GM23338 (cell line): ENCODE measurements at regions not wholly inside any gene's neighbourhood (a gene's known extent, or its start where the extent isn't known, plus 50 kb on each side); places are given as distances from the start of the nearest gene placed in this dataset.

Experiments used
- ATAC-seq: fragments of 200-7000 bp; cut with Tn5 transposase; 3 replicates; pipeline ENCODE4 v1.9.1; 2020
- DNase-seq: peaks from one replicate; pipeline ENCODE4 v3.0.0-alpha.2; 2015; ENCODE audit warnings: low spot score
- H2AFZ ChIP-seq: fragments of 200-600 bp; sonication (generic); 2 replicates; pipeline ENCODE4 v1.8.0; 2016; ENCODE audit warnings: antibody characterized with exemption, mild to moderate bottlenecking, moderate library complexity
- H3F3A ChIP-seq: fragments of 200-600 bp; sonication (generic); replicated peaks from 2 replicates; pipeline ENCODE4 v1.8.0; 2017; ENCODE audit warnings: antibody characterized with exemption, mixed run types, low read depth
- H3K27ac ChIP-seq: fragments of 200-600 bp; sonication (generic); 2 replicates; pipeline ENCODE4 v1.6.1; 2016; ENCODE audit warnings: low read depth
- H3K27me3 ChIP-seq: fragments of 200-600 bp; sonication (generic); 2 replicates; pipeline ENCODE4 v1.8.0; 2016; ENCODE audit warnings: mild to moderate bottlenecking, mixed run types, moderate library complexity; ENCODE audit not compliant: insufficient read depth
- H3K36me3 ChIP-seq: fragments of 200-600 bp; sonication (generic); 2 replicates; pipeline ENCODE4 v1.8.0; 2016; ENCODE audit warnings: mild to moderate bottlenecking; ENCODE audit not compliant: insufficient read depth
- H3K4me1 ChIP-seq: fragments of 200-600 bp; sonication (generic); 2 replicates; pipeline ENCODE4 v1.8.0; 2016; ENCODE audit warnings: mild to moderate bottlenecking, moderate library complexity; ENCODE audit not compliant: insufficient read depth
- H3K4me2 ChIP-seq: fragments of 200-600 bp; sonication (generic); 2 replicates; pipeline ENCODE4 v1.7.1; 2017; ENCODE audit warnings: mixed run types
- H3K4me3 ChIP-seq: fragments of 200-600 bp; sonication (generic); 2 replicates; pipeline ENCODE4 v1.6.1; 2016; ENCODE audit warnings: mixed run types
- H3K79me2 ChIP-seq: fragments of 200-600 bp; sonication (generic); replicated peaks from 2 replicates; pipeline ENCODE4 v1.8.0; 2017; ENCODE audit warnings: mild to moderate bottlenecking; ENCODE audit not compliant: insufficient read depth
- H3K9me2 ChIP-seq: fragments of 200-600 bp; sonication (generic); 2 replicates; pipeline ENCODE4 v1.8.0; 2017; ENCODE audit not compliant: insufficient read depth
- H4K20me1 ChIP-seq: fragments of 200-600 bp; sonication (generic); replicated peaks from 2 replicates; pipeline ENCODE4 v1.8.0; 2017; ENCODE audit warnings: mild to moderate bottlenecking; ENCODE audit not compliant: insufficient read depth
- H3K27ac Mint-ChIP-seq: 2 replicates; pipeline ENCODE4 v1.8.0; 2020; ENCODE audit warnings: inconsistent platforms, mild to moderate bottlenecking, moderate library complexity, mixed read lengths
- H3K27me3 Mint-ChIP-seq: 3 replicates; pipeline ENCODE4 v1.8.0; 2022; ENCODE audit warnings: low read depth, mild to moderate bottlenecking, moderate library complexity, mixed read lengths, inconsistent platforms; ENCODE audit not compliant: insufficient read depth, poor library complexity
- H3K36me3 Mint-ChIP-seq: 3 replicates; pipeline ENCODE4 v1.8.0; 2021; ENCODE audit warnings: low read depth, mild to moderate bottlenecking, inconsistent platforms, moderate library complexity, mixed read lengths
- H3K4me1 Mint-ChIP-seq: 3 replicates; pipeline ENCODE4 v1.8.0; 2020; ENCODE audit warnings: mild to moderate bottlenecking, inconsistent platforms, mixed read lengths
- H3K4me3 Mint-ChIP-seq: 3 replicates; pipeline ENCODE4 v1.8.0; 2021; ENCODE audit warnings: moderate library complexity, mild to moderate bottlenecking, inconsistent platforms, mixed read lengths
- H3K9me3 Mint-ChIP-seq: 3 replicates; pipeline ENCODE4 v1.8.0; 2020; ENCODE audit warnings: moderate library complexity, mild to moderate bottlenecking, inconsistent platforms, mixed read lengths
- ETS1 ChIP-seq: IDR thresholded peaks from 2 replicates; pipeline ENCODE4 v1.6.1; 2016; ENCODE audit warnings: antibody characterized with exemption
- JUNB ChIP-seq: IDR thresholded peaks from one replicate; pipeline ENCODE4 v1.6.1; 2016; ENCODE audit warnings: antibody characterized with exemption; ENCODE audit not compliant: unreplicated experiment
- STAT1 ChIP-seq: IDR thresholded peaks from one replicate; pipeline ENCODE4 v1.6.1; 2016; ENCODE audit warnings: antibody characterized with exemption; ENCODE audit not compliant: unreplicated experiment
- ZNF331 ChIP-seq: fragments of 250-450 bp; sonication (Bioruptor Pico); IDR thresholded peaks from 2 replicates; pipeline ENCODE4 v1.5.0; 2020; ENCODE audit warnings: low read depth, mild to moderate bottlenecking, moderate library complexity
- TF ChIP-seq, protein P1 (sequence below), 2 experiments: fragments of 200-600 bp in 1 of 2; sonication (generic) in 1 of 2; conservative IDR thresholded peaks; 2 replicates each; pipeline versions ENCODE4 v1.5.1 to v1.6.1; 2016 to 2017; ENCODE audit warnings: antibody characterized with exemption in 2 of 2, low read depth in 2 of 2, mild to moderate bottlenecking in 2 of 2, moderate library complexity in 1 of 2

DNA sequence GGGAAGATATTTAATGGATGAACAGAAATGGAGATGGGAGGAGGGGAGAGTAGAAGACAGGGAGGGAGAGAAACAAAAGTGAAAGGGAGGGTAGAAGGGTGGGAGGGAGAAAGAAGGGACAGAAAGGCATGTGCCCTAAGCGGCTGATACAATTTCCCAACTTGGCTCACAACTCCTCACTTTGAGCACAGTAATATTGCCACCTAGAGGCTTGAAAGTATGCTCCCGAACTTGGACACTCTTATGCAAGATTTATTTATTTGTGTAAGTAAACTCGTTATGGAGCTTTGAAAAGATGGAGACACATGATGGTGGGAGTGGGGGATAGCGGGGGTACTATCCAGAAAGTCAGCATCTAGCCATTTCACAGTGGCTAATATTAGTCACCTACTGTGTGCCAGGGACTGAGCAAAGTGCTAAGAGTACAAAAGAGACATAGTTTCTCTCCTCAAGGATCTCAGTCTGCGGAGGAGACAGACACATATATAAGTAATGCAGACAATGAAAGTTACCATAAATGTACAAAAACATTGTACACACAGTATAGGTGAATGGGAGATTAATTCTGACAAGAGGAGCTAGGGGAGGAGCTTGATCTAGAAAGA is 189.7 kb downstream of the SEC16B start:
- peak; percentile 82 for ATAC-seq
- Histone ChIP-seq H3K4me3 (no peak overlapping the region), H3K4me1 (peaks cover 20% of the 10 kb centered on the region), H3F3A (no peaks in the 10 kb centered on the region), H3K27ac (no peak overlapping the region), H2AFZ (no peak overlapping the region), H3K27me3 (no peaks in the 10 kb centered on the region), H3K4me2 (0 out of 2 replicates have a peak overlapping the region, but pooled peaks have one; percentile 17), H3K9me2 (0 out of 2 replicates have a peak, but pooled peaks cover 12% of the 10 kb centered on the region), H3K79me2 (no peaks in the 10 kb centered on the region), H3K36me3 (no peaks in the 10 kb centered on the region), H4K20me1 (no peaks in the 10 kb centered on the region)
- peaks cover 4% of the 10 kb centered on the region; the same call in 2 of the 3 replicates for H3K9me3 Mint-ChIP-seq
- DNase-seq, result peak; percentile 71
- H3K4me3 Mint-ChIP-seq, result no peak overlapping the region
- H3K4me1 Mint-ChIP-seq, result peaks cover 25% of the 10 kb centered on the region
- H3K27me3 Mint-ChIP-seq, result peaks cover 1% of the 10 kb centered on the region
- H3K27ac Mint-ChIP-seq, result no peak overlapping the region
- no peak for TF ChIP-seq JUNB
- TF ChIP-seq, protein P1, sequence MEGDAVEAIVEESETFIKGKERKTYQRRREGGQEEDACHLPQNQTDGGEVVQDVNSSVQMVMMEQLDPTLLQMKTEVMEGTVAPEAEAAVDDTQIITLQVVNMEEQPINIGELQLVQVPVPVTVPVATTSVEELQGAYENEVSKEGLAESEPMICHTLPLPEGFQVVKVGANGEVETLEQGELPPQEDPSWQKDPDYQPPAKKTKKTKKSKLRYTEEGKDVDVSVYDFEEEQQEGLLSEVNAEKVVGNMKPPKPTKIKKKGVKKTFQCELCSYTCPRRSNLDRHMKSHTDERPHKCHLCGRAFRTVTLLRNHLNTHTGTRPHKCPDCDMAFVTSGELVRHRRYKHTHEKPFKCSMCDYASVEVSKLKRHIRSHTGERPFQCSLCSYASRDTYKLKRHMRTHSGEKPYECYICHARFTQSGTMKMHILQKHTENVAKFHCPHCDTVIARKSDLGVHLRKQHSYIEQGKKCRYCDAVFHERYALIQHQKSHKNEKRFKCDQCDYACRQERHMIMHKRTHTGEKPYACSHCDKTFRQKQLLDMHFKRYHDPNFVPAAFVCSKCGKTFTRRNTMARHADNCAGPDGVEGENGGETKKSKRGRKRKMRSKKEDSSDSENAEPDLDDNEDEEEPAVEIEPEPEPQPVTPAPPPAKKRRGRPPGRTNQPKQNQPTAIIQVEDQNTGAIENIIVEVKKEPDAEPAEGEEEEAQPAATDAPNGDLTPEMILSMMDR (conservative IDR thresholded peaks at IDR 0.05; ENCODE audit: low read depth in 2 of 2), result peak; percentile 68 to 80
- H3K36me3 Mint-ChIP-seq, result peaks cover 4% of the 10 kb centered on the region; the same call in 1 of the 3 replicates

DNA sequence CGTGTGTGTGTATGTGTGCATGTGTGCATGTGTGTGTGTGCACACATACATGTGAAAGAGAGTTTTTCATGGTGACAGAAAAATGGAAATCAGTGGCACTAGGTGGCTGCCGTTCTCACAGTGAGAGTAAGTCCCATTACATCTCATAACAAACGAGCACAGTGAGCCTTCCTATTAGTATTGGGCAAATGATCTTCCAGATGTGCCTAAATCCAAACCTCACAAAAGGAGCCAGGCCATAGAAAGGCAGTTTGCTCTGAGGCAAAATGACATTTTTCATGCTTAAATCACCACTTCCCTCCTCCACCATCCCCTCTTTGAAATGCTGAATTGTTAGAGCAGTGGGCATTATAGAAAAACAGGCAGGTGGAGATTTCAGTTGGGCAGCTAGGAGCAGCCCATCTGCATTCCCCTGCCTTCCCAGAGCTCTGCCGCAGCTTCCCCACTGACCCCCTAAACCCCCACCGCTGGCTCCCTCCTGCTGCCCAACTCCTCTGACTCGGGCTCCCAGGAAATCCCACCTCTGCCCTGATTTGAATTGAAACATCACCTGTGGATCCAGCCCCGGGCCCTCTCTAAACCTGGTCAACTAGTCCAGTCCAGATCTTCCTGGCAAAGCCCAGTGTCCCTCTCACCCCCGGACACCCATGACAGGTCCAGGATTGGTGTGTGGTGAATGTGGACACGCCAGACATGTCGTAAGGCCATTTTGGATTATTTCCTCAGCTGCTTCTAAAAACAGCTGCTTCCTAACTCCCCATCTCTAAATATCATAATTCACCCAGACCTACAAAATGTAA is 190.5 kb downstream of the SEC16B start:
- H3K36me3 ChIP-seq, result no peaks in the 10 kb centered on the region
- H3K9me3 Mint-ChIP-seq, result peaks cover 11% of the 10 kb centered on the region
- peaks cover 25% of the 10 kb centered on the region for H3K4me1 Mint-ChIP-seq
- H4K20me1 ChIP-seq, result no peaks in the 10 kb centered on the region
- peaks cover 10% of the 10 kb centered on the region; the same call in 1 of the 3 replicates for H3K36me3 Mint-ChIP-seq
- 0 out of 2 replicates have a peak, but pooled peaks cover 12% of the 10 kb centered on the region for H3K9me2 ChIP-seq
- peaks cover 1% of the 10 kb centered on the region for H3K27me3 Mint-ChIP-seq
- H3K27me3 ChIP-seq, result no peaks in the 10 kb centered on the region
- peak overlapping the region; percentile 17; the same call in 1 of the 2 replicates for H3K4me2 ChIP-seq
- DNase-seq (peak; percentile 25), ATAC-seq (peak; percentile 78)
- H3F3A ChIP-seq, result no peaks in the 10 kb centered on the region
- H3K27ac ChIP-seq, result no peak overlapping the region; the same call in 1 of the 2 replicates
- peak overlapping the region; percentile 58 for H3K27ac Mint-ChIP-seq
- H3K79me2 ChIP-seq, result no peaks in the 10 kb centered on the region
- peak overlapping the region; percentile 56; the same call in 1 of the 2 replicates for H2AFZ ChIP-seq
- H3K4me3 ChIP-seq, result 0 out of 2 replicates have a peak overlapping the region, but pooled peaks have one; percentile 9
- TF ChIP-seq ZNF331 (CRISPR knock-in tag) (no peak), STAT1 (no peak), ETS1 (no peak)
- peaks cover 20% of the 10 kb centered on the region for H3K4me1 ChIP-seq
- H3K4me3 Mint-ChIP-seq, result no peak overlapping the region
